Activated CD4-positive, alpha-beta memory T cell treated with anti-CD3 and anti-CD28 coated beads, Interleukin-2, amount 10 ng/mL, durations not matched to agents 7 days and 5 days (primary cell): ENCODE measurements at regions not wholly inside any gene's neighbourhood (a gene's known extent, or its start where the extent isn't known, plus 50 kb on each side); places are given as distances from the start of the nearest gene placed in this dataset.

Experiments
- CTCF ChIA-PET: fragments of 350-600 bp; sonication (Branson Sonifier 250); formaldehyde crosslinking; loops from one replicate; lab custom pipeline; 2021; ENCODE audit warnings: antibody characterized with exemption, inconsistent platforms; lab: Charles Lee
- POLR2A ChIA-PET: fragments of 350-600 bp; sonication (Branson Sonifier 250); formaldehyde crosslinking; loops from one replicate; lab custom pipeline; 2021; ENCODE audit warnings: antibody characterized with exemption; lab: Charles Lee
- DNase-seq: peaks from one replicate; pipeline ENCODE4 v3.0.0-alpha.2; 2020
- H3K27ac Mint-ChIP-seq: one replicate; pipeline ENCODE4 v1.8.0; 2021; ENCODE audit warnings: mild to moderate bottlenecking, mixed read lengths
- H3K27me3 Mint-ChIP-seq: one replicate; pipeline ENCODE4 v1.8.0; 2021; ENCODE audit warnings: mixed read lengths
- H3K36me3 Mint-ChIP-seq: one replicate; pipeline ENCODE4 v1.8.0; 2021; ENCODE audit warnings: low read depth, mixed read lengths
- H3K4me1 Mint-ChIP-seq: one replicate; pipeline ENCODE4 v1.8.0; 2021; ENCODE audit warnings: mixed read lengths
- H3K4me3 Mint-ChIP-seq: one replicate; pipeline ENCODE4 v1.8.0; 2021; ENCODE audit warnings: mild to moderate bottlenecking, mixed read lengths
- H3K9me3 Mint-ChIP-seq: one replicate; pipeline ENCODE4 v1.8.0; 2021; ENCODE audit warnings: mixed read lengths

DNA sequence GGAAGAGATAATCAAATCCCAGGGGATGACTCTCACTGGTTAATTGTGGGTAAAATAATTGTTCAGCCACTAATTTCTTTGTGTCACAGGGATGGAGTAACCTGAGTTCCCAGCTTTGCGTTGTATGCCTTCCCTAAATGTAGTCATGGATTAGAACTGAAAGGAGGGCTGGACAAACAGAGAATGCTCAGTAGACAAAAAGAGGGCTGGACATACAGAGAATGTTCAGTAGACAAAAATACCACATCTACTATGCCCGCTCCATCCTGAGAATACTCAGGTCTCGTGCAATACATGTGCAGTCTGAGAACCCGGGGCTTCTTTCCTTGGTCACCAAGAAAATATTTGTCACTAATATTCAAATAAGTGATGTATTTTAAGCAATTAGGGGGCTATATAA is 497.9 kb downstream of the EPHA4 start:
- POLR2A ChIA-PET = no interaction called here
- H3K9me3 Mint-ChIP-seq = no peaks in the 10 kb centered on the region

DNA sequence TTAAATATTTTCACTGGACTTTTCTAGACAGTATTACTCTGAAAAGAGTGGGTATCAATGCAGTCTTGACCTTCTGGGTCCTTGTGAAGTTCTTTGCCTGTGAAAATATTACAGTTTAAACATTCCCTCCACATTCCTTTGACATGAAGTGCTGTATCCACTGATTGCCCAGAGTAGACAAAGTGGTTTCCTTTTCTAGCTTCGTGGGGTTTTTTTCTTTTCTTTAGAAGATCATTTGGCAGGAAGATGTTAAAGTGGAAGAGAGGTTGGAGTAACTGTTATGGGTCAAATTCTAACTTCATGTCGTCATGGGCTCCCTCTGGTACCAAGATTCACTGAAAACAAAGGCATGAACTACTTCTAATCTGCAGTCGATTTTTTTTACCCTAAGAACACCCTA is 496.9 kb downstream of the EPHA4 start:
- Mint-ChIP-seq H3K4me3 (no peak overlapping the region), H3K27ac (no peak overlapping the region), H3K27me3 (no peaks in the 10 kb centered on the region), H3K4me1 (no peaks in the 10 kb centered on the region), H3K9me3 (no peaks in the 10 kb centered on the region), H3K36me3 (no peaks in the 10 kb centered on the region)
- POLR2A ChIA-PET = no interaction called here
- CTCF ChIA-PET = no interaction called here
- DNase-seq = no peak

More for the DNA sequence above, 497.9 kb downstream of the EPHA4 start:
- DNase-seq = no peak
- Mint-ChIP-seq H3K4me3 (no peak overlapping the region), H3K27ac (no peak overlapping the region), H3K4me1 (no peaks in the 10 kb centered on the region), H3K27me3 (no peaks in the 10 kb centered on the region), H3K36me3 (no peaks in the 10 kb centered on the region)
- CTCF ChIA-PET = no interaction called here

DNA sequence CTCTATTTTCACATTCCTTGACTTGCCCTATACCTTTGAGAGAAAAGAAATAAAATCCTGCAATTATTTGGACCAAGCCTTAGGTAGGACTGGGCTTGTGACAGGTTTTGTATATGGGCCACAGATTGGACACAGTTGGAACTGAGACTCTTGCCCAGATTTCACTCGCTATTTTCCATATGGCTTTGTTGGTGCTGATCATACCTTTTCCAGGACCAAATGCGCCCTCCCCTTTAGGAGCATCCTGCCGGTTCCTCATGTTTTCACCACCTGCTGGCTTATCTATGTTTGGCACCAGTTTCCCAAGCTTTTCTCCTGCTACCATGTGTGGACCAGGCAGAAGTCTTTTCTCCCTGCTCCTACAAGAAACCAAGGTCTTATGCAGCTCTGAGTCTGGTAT is 494.9 kb downstream of the EPHA4 start:
- H3K27ac Mint-ChIP-seq = no peak overlapping the region
- H3K9me3 Mint-ChIP-seq = no peaks in the 10 kb centered on the region
- H3K4me1 Mint-ChIP-seq = no peaks in the 10 kb centered on the region
- H3K27me3 Mint-ChIP-seq = no peaks in the 10 kb centered on the region
- ChIA-PET CTCF (no interaction called here), POLR2A (no interaction called here)
- no peak overlapping the region for H3K4me3 Mint-ChIP-seq
- no peaks in the 10 kb centered on the region for H3K36me3 Mint-ChIP-seq
- DNase-seq = no peak

DNA sequence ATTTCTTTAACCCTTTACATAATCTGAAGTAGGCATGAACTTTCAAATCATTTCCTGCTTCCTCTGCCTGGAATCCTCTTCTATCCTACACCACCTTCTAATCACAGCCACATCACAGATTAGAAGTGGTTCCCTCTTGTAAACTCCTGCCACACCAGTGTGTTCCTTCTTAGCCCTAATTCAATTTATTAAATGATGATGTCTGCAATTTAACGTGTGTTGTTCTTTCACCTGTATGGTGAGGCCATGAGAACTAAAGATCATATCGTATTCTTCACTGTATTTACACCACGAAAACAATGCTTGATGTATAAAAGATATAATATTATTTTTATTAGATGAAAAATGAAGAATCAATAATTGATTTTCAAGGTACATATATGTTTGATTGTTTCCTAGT is 494.3 kb downstream of the EPHA4 start:
- Mint-ChIP-seq H3K27ac (no peak overlapping the region), H3K4me3 (no peak overlapping the region), H3K9me3 (no peaks in the 10 kb centered on the region), H3K27me3 (no peaks in the 10 kb centered on the region), H3K4me1 (no peaks in the 10 kb centered on the region), H3K36me3 (no peaks in the 10 kb centered on the region)
- POLR2A ChIA-PET = no interaction called here
- CTCF ChIA-PET = no interaction called here
- DNase-seq = no peak

DNA sequence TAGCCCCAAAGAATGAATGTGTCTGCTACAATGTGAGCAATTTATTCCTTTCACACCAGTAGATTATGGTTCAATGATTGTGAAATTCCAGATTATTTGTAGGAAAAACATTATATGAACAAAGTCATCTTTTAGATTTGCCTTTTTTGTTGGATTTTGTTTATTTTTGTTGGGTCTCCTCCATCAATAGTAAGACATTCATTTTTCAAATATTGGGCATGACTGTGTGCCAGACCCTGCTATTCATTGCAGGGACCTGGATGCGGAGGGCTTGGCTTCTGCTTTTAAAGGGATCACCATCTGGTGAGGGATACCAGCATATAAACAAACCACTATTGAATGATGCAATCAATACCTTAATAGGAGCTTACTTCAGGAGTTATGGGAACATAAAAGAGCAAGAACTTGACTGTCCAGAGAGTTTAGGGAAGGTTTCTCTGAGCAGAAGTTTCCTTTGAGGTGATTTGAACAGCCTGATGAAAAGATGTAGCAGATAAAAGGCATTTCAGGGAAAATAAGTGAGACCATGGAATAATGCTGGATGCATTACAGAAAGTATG is 486.7 kb downstream of the EPHA4 start:
- CTCF ChIA-PET = no interaction called here
- POLR2A ChIA-PET = no interaction called here
- Mint-ChIP-seq H3K36me3 (no peaks in the 10 kb centered on the region), H3K4me3 (no peak overlapping the region), H3K27ac (no peak overlapping the region), H3K4me1 (no peaks in the 10 kb centered on the region), H3K27me3 (no peaks in the 10 kb centered on the region), H3K9me3 (no peaks in the 10 kb centered on the region)
- DNase-seq = no peak

DNA sequence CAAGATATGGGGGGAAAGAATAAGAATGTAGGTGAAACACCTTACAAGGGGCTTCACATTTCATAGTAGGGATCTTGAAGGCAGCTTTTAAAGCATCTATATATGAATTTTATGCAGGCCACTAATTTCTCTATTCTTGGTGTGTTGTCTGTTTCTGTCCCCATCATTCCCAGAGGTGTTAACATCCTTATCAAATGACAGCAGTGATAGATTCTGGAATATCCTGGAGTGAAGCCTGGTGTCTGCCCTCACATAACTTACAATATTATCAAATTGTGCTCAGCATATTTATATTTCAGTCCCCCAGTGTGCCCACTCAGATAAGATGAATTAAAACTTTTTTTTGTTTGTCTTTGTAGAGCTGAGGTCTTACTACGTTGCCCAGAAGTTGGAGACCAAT is 486.2 kb downstream of the EPHA4 start:
- Mint-ChIP-seq H3K27ac (no peak overlapping the region), H3K9me3 (no peaks in the 10 kb centered on the region), H3K4me3 (no peak overlapping the region), H3K4me1 (no peaks in the 10 kb centered on the region), H3K36me3 (no peaks in the 10 kb centered on the region), H3K27me3 (no peaks in the 10 kb centered on the region)
- DNase-seq = no peak
- CTCF ChIA-PET = no interaction called here
- POLR2A ChIA-PET = no interaction called here

DNA sequence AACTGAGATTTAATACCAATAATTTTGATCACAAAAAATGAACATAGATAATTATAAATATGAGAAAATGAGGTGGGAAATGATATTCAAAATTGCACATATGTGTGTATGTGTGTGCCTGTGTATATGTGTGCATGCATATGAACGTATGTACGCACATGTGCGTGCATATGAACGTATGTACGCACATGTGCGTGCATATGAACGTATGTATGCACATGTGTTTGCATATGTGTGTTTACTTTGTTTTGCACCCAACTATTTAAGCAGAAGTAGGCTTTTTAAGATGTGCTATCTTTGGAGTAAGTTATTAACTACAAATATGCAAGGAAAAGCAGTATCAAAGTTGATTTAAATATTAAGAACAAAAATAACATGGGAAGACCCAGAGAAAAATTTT is 484.3 kb downstream of the EPHA4 start:
- H3K36me3 Mint-ChIP-seq = no peaks in the 10 kb centered on the region
- ChIA-PET POLR2A (no interaction called here), CTCF (no interaction called here)
- DNase-seq = no peak
- H3K9me3 Mint-ChIP-seq = no peaks in the 10 kb centered on the region
- peaks cover 3% of the 10 kb centered on the region for H3K27me3 Mint-ChIP-seq
- H3K27ac Mint-ChIP-seq = no peak overlapping the region
- H3K4me1 Mint-ChIP-seq = no peaks in the 10 kb centered on the region
- H3K4me3 Mint-ChIP-seq = no peak overlapping the region

DNA sequence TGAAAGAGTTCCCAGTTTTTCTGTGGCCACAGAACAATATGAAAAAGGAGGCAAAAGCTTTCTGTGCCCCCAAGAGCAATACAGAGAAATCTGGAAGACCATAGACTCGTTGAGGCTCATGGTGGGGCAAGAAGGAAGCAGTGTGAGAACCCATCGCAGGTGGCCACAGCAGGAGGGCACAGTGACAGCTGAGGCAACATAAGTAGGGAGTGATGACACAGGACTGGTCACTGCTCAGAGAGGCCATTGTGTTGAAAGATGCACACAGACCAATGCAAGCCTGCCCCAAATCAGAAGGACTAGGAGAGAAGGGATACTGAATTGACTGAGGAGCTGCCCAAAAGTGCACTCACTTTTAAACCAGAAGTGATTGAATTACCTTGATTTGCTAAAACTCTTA is 483.6 kb downstream of the EPHA4 start:
- CTCF ChIA-PET = no interaction called here

DNA sequence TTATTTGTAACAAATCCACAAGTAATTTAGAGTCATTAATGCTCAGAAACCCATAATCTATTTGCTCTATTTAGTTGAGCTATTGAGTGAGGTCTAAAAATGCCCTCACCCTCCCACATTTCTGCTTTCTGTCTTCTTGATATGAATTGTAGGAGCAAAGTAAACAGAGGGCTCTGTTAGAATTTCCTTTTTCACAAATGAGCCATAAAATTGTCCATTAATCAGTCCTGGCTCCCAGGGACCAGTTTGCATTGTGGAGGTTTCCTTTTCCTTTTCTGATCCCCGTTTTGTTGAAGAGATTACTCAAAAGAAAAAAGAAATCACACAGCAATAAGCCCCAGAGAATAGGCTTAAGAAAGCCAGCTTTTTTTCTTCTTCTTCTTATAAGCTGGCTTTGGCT is 476.7 kb downstream of the EPHA4 start:
- H3K27me3 Mint-ChIP-seq = peaks cover 3% of the 10 kb centered on the region
- no peak overlapping the region for H3K27ac Mint-ChIP-seq
- POLR2A ChIA-PET = no interaction called here
- H3K4me1 Mint-ChIP-seq = no peaks in the 10 kb centered on the region
- CTCF ChIA-PET = no interaction called here
- no peak for DNase-seq
- H3K9me3 Mint-ChIP-seq = no peaks in the 10 kb centered on the region
- H3K36me3 Mint-ChIP-seq = no peaks in the 10 kb centered on the region
- H3K4me3 Mint-ChIP-seq = no peak overlapping the region

More for the DNA sequence above, 483.6 kb downstream of the EPHA4 start:
- H3K4me3 Mint-ChIP-seq = no peak overlapping the region
- H3K27me3 Mint-ChIP-seq = peaks cover 3% of the 10 kb centered on the region
- H3K9me3 Mint-ChIP-seq = no peaks in the 10 kb centered on the region
- H3K4me1 Mint-ChIP-seq = no peaks in the 10 kb centered on the region
- DNase-seq = no peak
- H3K27ac Mint-ChIP-seq = no peak overlapping the region
- POLR2A ChIA-PET = no interaction called here
- H3K36me3 Mint-ChIP-seq = no peaks in the 10 kb centered on the region

DNA sequence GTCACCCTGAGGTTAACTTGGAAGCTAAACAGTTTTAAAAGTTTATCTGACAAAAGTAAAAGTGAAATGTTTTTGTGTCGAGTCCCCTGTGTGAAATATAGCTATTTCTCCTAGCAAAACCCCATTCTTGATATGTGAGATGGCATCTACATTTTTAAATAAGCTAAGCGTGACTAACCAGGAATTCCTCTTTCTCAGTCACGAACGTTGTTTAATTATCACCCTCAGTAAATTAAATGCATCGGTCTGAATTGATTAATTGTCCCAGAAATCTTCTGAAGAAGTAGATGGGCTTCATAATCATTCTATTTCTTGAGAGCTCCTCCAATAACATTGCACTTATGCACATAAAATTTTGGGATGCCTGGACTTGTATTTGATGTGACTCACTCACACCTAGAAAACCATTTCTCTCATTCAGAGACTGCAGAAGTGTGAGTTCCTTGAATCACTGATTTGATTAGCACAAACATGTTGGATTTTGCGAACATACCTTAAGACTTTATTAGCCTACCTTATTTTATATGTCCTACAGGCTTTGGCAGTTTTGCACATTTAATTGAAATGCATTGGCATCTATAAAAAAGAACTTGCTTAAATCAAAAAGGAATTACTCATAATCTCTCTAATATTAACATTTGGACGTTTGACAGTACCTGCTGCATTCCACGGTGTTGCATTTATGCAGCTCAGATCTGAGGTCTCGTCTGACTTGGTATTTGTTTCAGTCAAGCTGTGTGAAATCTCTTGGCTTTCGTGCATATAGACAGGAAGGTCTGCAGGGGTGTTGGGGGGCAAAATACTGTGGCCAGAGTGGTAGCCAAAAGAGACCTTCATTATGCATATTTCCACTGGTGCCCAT is 475.2 kb downstream of the EPHA4 start:
- DNase-seq = no peak
- no peak overlapping the region for H3K4me3 Mint-ChIP-seq
- H3K27me3 Mint-ChIP-seq = no peaks in the 10 kb centered on the region
- ChIA-PET POLR2A (no interaction called here), CTCF (no interaction called here)
- H3K9me3 Mint-ChIP-seq = no peaks in the 10 kb centered on the region
- H3K36me3 Mint-ChIP-seq = no peaks in the 10 kb centered on the region
- H3K27ac Mint-ChIP-seq = no peak overlapping the region
- no peaks in the 10 kb centered on the region for H3K4me1 Mint-ChIP-seq

DNA sequence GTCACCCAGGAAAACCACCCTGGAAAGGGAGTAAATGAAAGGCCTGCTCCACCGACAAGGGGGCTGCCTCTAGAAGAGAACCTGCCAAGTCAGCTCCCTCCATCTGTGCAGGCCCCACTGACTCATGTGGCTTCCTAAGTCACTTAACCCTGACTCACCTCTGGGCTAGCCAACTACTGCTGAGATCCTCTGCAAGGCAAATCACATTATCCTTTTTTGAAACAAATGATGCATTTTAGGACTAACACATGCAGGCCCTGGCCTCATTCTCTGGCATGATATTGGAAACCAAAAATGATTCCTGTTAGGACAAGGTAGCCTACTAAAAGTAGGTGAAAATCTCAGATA is 474.6 kb downstream of the EPHA4 start:
- no peaks in the 10 kb centered on the region for H3K27me3 Mint-ChIP-seq
- no peak for DNase-seq
- no peaks in the 10 kb centered on the region for H3K9me3 Mint-ChIP-seq
- no peak overlapping the region for H3K4me3 Mint-ChIP-seq
- no peaks in the 10 kb centered on the region for H3K36me3 Mint-ChIP-seq
- ChIA-PET POLR2A (no interaction called here), CTCF (no interaction called here)
- no peaks in the 10 kb centered on the region for H3K4me1 Mint-ChIP-seq
- no peak overlapping the region for H3K27ac Mint-ChIP-seq

DNA sequence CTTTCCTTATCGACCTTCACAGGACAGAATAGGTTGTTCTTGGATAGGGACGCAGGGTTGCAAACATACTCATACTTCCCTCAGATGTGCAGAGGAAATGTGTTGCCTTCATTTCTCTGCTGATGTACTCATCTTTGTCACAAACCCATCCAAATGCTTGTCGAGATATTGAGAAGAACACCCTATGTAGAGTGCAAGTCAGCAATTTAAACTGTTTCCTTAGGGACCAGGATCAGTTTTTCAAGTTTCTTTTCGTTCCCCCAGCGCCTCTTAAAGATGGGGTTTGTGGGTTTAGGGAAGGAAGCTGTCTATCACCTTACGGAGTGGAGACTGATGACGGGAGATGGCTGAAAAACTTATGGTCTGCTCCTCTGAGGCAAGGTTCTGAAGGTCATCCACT is 474.2 kb downstream of the EPHA4 start:
- Mint-ChIP-seq H3K9me3 (no peaks in the 10 kb centered on the region), H3K27me3 (no peaks in the 10 kb centered on the region), H3K36me3 (no peaks in the 10 kb centered on the region), H3K4me3 (no peak overlapping the region), H3K27ac (no peak overlapping the region), H3K4me1 (peaks cover under 1% of the 10 kb centered on the region)
- CTCF ChIA-PET = no interaction called here
- POLR2A ChIA-PET = no interaction called here
- no peak for DNase-seq

DNA sequence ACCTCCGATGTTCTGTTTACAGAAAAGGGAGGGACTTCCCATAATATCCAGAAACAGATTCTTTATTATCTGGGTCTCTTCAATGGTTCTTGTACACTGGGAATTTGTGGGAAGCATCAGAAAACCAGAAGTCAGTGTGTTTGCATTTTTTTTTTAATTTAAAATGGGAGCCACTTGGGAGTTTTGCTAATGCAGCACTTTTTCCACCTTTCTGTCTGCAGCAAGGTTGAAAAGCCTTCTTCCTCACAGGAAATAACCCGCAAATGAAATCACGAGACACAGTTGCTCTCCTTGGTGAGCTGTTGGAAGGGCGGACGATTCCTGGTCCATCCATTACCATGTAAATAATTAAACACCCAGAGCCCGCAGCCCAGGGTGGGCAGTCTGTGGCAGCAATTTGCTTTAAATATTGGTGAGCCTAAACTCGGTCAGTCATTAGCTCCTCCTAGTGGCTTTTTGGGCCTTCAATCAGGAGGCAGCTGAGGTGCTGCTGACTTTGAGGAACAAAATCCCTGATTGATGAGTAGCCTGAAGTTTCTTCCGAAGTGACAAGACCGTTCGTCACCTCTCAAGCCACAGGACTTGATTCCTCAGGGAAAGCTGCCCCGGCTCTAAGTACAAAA is 471.5 kb downstream of the EPHA4 start:
- CTCF ChIA-PET = no interaction called here
- H3K4me3 Mint-ChIP-seq = no peak overlapping the region
- H3K27ac Mint-ChIP-seq = no peak overlapping the region
- POLR2A ChIA-PET = no interaction called here
- H3K9me3 Mint-ChIP-seq = no peaks in the 10 kb centered on the region
- peaks cover 8% of the 10 kb centered on the region for H3K4me1 Mint-ChIP-seq
- no peaks in the 10 kb centered on the region for H3K36me3 Mint-ChIP-seq
- H3K27me3 Mint-ChIP-seq = no peaks in the 10 kb centered on the region
- DNase-seq = no peak
